MG63 (cell line): ENCODE measurements at regions not wholly inside any gene's neighbourhood (a gene's known extent, or its start where the extent isn't known, plus 50 kb on each side); places are given as distances from the start of the nearest gene placed in this dataset.
"Not testable (repeated sequence)": the region's sequence is repeated elsewhere in the genome, so short reads cannot be mapped to it uniquely, and the experiment has no call there.

ENCODE experiments used
- DNase-seq: peaks from one replicate; pipeline ENCODE4 v3.0.0-alpha.2; 2020
- H3K27me3 ChIP-seq: fragments of 250-450 bp; sonication (Bioruptor Pico); 2 replicates; pipeline ENCODE4 v1.5.1; 2020; ENCODE audit warnings: mild to moderate bottlenecking, moderate library complexity
- H3K36me3 ChIP-seq: fragments of 250-450 bp; sonication (Bioruptor Pico); 2 replicates; pipeline ENCODE4 v1.5.1; 2020; ENCODE audit warnings: mild to moderate bottlenecking, moderate library complexity
- H3K4me3 ChIP-seq: fragments of 250-450 bp; sonication (Bioruptor Pico); 2 replicates; pipeline ENCODE4 v1.5.1; 2020; ENCODE audit warnings: mild to moderate bottlenecking, moderate library complexity
- H3K9me3 ChIP-seq: fragments of 250-450 bp; sonication (Bioruptor Pico); 2 replicates; pipeline ENCODE4 v1.5.1; 2020; ENCODE audit warnings: mild to moderate bottlenecking, moderate library complexity

DNA sequence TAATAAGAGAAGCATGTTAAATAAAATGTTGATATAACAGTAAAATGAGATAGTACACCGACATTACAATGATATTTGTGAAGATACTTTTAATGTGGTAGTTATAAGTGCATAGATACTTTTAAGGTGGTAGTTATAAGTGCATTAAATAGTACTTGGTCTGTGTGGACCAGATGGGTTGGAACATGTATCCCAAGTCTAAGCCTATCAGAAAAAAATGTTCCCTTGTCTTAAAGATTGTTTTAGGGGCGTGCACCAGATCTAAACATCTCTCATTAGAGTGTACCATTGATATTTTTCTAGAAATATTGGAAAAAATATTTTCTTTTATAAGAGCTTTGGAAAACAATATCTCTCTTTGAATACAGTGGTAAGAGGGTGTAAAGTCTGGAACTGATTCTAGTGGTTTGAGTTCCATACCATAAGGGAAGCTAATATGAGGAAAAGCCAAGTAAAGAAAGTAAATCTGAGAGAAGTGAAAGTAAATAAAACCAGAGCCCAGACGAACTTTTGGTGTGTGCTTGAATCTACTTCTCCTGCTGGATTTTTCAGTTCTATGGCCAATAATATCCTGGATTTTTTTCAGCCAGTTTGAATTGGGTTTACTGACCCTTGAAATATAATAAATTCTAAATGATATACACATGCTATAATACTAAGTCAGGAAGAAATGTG is 175.3 kb downstream of the MBL2 start:
- peak overlapping the region; percentile 44 for H3K4me3 ChIP-seq
- no peaks in the 10 kb centered on the region for H3K27me3 ChIP-seq
- no peak for DNase-seq
- no peaks in the 10 kb centered on the region for H3K36me3 ChIP-seq
- H3K9me3 ChIP-seq: no peaks in the 10 kb centered on the region

DNA sequence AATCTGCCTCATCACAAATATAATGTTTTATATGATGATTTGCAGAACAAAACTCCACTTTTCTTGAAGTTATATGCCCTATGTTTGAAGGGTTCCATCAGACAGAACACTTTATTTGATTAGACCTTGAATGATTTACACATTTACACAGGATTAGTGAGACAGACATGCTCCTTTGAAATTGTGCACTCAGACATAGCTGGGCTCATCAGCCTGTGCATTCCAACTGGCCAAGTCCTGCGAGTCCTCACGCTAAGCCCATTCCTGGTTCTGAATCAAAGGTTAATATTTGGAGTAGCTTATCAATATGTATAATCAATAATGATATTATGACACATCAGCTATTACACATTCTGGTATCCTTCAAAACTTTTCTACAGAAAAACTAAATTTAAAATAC is 173.6 kb downstream of the MBL2 start:
- H3K36me3 ChIP-seq: no peaks in the 10 kb centered on the region
- no peaks in the 10 kb centered on the region for H3K27me3 ChIP-seq
- no peak overlapping the region for H3K4me3 ChIP-seq
- no peak for DNase-seq
- no peaks in the 10 kb centered on the region for H3K9me3 ChIP-seq

- no peaks in the 10 kb centered on the region for H3K27me3 ChIP-seq
- DNase-seq: no peak
- no peak overlapping the region for H3K4me3 ChIP-seq
- H3K9me3 ChIP-seq: no peaks in the 10 kb centered on the region
- H3K36me3 ChIP-seq: no peaks in the 10 kb centered on the region
Observed at GRCh38 chr10:52599551-52600200, 172.9 kb downstream of the MBL2 start.

DNA sequence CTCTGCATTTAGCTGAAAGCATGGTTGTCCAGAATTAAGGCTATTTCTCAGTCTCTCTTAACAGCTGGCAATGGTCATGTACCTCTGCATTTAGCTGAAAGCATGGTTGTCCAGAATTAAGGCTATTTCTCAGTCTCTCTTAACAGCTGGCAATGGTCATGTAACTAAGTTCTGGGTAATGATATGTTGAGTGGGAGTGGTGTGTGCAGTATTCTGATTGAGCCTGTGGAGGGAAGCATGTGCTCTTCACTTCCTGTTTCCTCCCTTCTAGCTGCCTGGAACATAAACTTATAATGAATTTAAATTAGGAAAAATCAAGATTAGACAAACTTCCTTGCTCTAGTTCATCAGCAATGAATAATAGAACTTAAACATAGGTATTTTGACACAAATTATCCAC is 168.5 kb downstream of the MBL2 start:
- not testable (repeated sequence) for H3K36me3 ChIP-seq, H3K4me3 ChIP-seq

GRCh38 chr10:52609071-52609470 is 163.5 kb downstream of the MBL2 start:
- no peak overlapping the region for H3K4me3 ChIP-seq
- no peaks in the 10 kb centered on the region for H3K9me3 ChIP-seq
- H3K36me3 ChIP-seq: no peaks in the 10 kb centered on the region
- no peak for DNase-seq
- no peaks in the 10 kb centered on the region for H3K27me3 ChIP-seq

More for the DNA sequence above, 168.5 kb downstream of the MBL2 start:
- H3K27me3 ChIP-seq, H3K9me3 ChIP-seq, DNase-seq: not testable (repeated sequence)

GRCh38 chr10:52609626-52610240 is 162.9 kb downstream of the MBL2 start:
- DNase-seq: no peak
- Histone ChIP-seq H3K36me3 (no peaks in the 10 kb centered on the region), H3K4me3 (no peak overlapping the region), H3K9me3 (no peaks in the 10 kb centered on the region), H3K27me3 (no peaks in the 10 kb centered on the region)

GRCh38 chr10:52615331-52615730 is 157.3 kb downstream of the MBL2 start:
- no peak for DNase-seq

DNA sequence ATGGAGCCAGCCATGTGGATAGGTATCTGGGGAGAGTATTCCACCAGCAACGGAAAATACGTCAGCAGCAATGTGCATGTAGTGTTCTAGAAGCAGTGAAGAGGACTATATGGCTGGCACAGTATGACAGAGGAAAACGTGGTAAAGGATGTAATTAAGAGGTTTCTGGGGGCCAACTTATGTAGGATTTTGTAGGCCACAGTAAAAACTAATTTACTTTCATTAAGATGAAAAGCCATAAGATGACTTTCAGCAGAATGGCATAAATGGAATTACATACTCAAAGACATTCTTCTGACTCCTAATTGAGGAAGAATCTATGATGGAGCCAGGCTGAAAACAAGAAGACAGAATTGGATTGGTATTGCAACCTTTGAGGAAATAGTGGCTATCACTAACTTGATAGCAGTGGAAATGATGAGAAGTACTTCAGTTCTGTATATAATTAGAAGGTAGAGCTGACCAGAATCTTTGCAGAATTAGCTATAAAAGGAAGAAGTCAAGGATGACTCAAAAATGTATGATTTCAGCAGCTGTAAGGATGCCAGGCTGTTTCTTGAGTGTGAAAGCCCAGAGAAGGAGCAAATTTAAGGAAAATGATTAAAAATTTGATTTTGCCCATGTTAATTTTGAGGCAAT is 156.7 kb downstream of the MBL2 start:
- Histone ChIP-seq H3K27me3 (no peaks in the 10 kb centered on the region), H3K4me3 (no peak overlapping the region), H3K9me3 (no peaks in the 10 kb centered on the region), H3K36me3 (no peaks in the 10 kb centered on the region)
- no peak for DNase-seq

More at GRCh38 chr10:52615331-52615730, 157.3 kb downstream of the MBL2 start:
- no peaks in the 10 kb centered on the region for H3K27me3 ChIP-seq
- no peaks in the 10 kb centered on the region for H3K36me3 ChIP-seq
- no peaks in the 10 kb centered on the region for H3K9me3 ChIP-seq
- H3K4me3 ChIP-seq: no peak overlapping the region

GRCh38 chr10:52616395-52616764 is 156.2 kb downstream of the MBL2 start:
- no peak for DNase-seq
- H3K27me3 ChIP-seq: no peaks in the 10 kb centered on the region
- no peaks in the 10 kb centered on the region for H3K9me3 ChIP-seq
- H3K4me3 ChIP-seq: no peak overlapping the region
- no peaks in the 10 kb centered on the region for H3K36me3 ChIP-seq

DNA sequence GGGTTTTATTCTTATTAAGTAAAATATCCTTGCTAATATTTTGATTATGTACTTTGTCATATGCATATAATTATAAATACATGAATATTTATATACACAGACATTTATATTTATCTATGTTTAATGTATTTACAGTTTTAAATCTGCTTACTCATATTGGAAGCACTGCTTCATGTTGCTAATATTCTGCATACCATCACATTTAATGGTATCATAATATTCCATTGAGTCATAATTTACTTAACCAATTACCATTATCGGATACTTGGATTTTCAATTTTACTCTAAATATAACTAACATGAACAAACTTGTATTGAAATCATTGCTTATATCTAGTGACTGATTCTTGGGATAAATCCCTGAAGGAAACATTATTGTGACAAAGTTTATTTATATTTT is 155.2 kb downstream of the MBL2 start:
- no peaks in the 10 kb centered on the region for H3K36me3 ChIP-seq
- no peaks in the 10 kb centered on the region for H3K27me3 ChIP-seq
- no peaks in the 10 kb centered on the region for H3K9me3 ChIP-seq
- no peak overlapping the region for H3K4me3 ChIP-seq
- no peak for DNase-seq

DNA sequence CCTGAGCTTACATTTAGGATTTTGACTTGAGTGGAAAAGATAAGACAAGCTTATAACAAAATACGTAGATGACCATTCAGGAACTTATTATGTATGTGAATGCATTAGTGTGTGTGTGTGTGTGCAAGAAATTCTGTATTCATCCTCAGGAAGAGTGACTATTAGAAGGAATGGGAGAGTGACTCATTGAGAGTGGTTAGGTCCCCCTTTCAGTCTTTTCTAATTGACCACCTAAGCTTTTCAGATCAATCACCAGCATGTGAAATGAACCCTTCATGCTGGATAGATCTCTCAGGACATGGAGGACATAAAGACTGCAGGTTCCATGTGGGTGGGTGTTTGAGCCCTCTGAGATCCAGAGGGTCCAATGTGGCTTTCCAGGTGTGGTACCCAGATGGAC is 153.5 kb downstream of the MBL2 start:
- H3K36me3 ChIP-seq: no peaks in the 10 kb centered on the region
- H3K9me3 ChIP-seq: no peaks in the 10 kb centered on the region
- DNase-seq: no peak
- H3K4me3 ChIP-seq: no peak overlapping the region
- no peaks in the 10 kb centered on the region for H3K27me3 ChIP-seq

GRCh38 chr10:52621635-52622079 is 150.9 kb downstream of the MBL2 start:
- Histone ChIP-seq H3K36me3 (no peaks in the 10 kb centered on the region), H3K9me3 (no peaks in the 10 kb centered on the region), H3K4me3 (no peak overlapping the region), H3K27me3 (no peaks in the 10 kb centered on the region)
- no peak for DNase-seq

GRCh38 chr10:52623761-52624160 is 148.8 kb downstream of the MBL2 start:
- Histone ChIP-seq H3K4me3 (no peak overlapping the region), H3K36me3 (no peaks in the 10 kb centered on the region), H3K9me3 (no peaks in the 10 kb centered on the region), H3K27me3 (no peaks in the 10 kb centered on the region)
- no peak for DNase-seq

DNA sequence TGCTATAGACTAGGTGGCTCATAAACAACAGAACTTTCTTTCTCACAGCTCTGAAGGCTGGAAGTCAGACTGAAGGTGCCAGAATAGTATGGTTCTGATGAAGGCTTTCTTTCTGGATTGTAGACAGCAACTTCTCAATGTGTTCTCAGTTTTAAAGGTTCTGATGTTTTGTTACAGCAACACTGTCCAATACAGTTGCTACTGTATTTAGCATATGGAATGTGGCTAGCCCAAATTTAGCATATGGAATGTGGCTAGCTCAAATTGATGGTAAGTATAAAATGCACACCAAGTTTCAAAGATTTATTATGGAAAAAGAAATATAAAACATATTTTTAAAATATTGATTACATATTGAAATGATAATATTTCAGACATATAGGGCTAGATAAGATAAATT is 145.3 kb downstream of the MBL2 start:
- Histone ChIP-seq H3K36me3 (no peaks in the 10 kb centered on the region), H3K27me3 (no peaks in the 10 kb centered on the region), H3K9me3 (no peaks in the 10 kb centered on the region), H3K4me3 (no peak overlapping the region)
- DNase-seq: no peak

DNA sequence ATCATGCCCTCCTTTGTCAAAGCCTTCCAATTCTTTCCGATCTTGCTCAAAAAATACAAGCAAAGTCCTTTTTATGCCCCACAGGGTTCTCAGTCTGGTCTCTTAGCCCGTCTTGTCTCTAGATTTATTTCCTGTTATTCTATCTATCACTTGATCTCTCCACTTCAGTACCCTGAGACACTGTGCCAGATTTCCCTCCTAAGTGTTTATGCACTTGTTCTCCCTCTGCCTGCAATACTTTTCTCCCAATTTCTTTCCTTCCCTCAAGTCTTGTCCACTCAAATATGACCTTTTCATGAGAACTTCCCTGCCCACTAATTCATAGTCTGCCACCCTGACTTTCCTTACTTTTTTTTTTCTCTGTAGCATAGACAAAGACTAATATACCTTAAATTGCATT is 141.4 kb downstream of the MBL2 start:
- DNase-seq: no peak
- H3K36me3 ChIP-seq: no peaks in the 10 kb centered on the region
- H3K27me3 ChIP-seq: no peaks in the 10 kb centered on the region
- no peak overlapping the region for H3K4me3 ChIP-seq
- H3K9me3 ChIP-seq: no peaks in the 10 kb centered on the region

GRCh38 chr10:52631648-52632047 is 140.9 kb downstream of the MBL2 start:
- Histone ChIP-seq H3K4me3 (no peak overlapping the region), H3K36me3 (no peaks in the 10 kb centered on the region), H3K27me3 (no peaks in the 10 kb centered on the region), H3K9me3 (no peaks in the 10 kb centered on the region)
- no peak for DNase-seq

DNA sequence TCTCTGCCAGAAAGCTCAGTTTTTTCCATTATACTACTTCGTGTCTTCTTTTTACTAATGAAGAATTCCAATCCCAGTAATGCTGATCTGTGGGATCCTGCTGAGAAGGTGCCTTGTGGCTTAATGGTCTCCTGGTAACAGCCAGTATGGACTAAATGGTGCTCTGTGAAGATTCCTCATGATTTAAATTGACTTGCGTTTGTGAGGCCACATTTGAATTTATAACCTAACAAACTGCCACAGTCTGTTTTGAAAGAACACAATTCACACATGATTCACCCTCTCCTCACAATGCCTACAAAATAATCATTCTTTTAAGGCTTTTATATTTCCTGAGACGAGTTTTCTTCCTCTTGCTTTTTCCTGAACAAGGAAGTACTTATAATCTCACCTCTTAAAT is 140.0 kb downstream of the MBL2 start:
- Histone ChIP-seq H3K9me3 (no peaks in the 10 kb centered on the region), H3K27me3 (no peaks in the 10 kb centered on the region), H3K36me3 (no peaks in the 10 kb centered on the region), H3K4me3 (no peak overlapping the region)
- DNase-seq: no peak
